Endothelial cell of umbilical vein (primary cell): ENCODE measurements at regions not wholly inside any gene's neighbourhood (a gene's known extent, or its start where the extent isn't known, plus 50 kb on each side); places are given as distances from the start of the nearest gene placed in this dataset.

ENCODE experiments used
- BruUV-seq: library from RNA; stranded (reverse); fragments of 400-500 nt; replicated peaks from 2 replicates; lab custom pipeline; 2021; lab: Mats Ljungman, UMichigan
- CTCF ChIA-PET: fragments of 300-600, 350-600 bp; sonication (Branson Sonifier 250); formaldehyde crosslinking; loops from one replicate; lab custom pipeline; 2021; ENCODE audit warnings: antibody characterized with exemption, inconsistent platforms; lab: Charles Lee
- POLR2A ChIA-PET: fragments of 300-600, 350-600 bp; sonication (Branson Sonifier 250); formaldehyde crosslinking; loops from one replicate; lab custom pipeline; 2021; ENCODE audit warnings: antibody characterized with exemption, inconsistent platforms; lab: Charles Lee
- DNase-seq: peaks from one replicate; pipeline ENCODE4 v3.0.0-alpha.2; 2011; ENCODE audit warnings: low read depth, low spot score
- FAIRE-seq: peaks from 2 replicates; lab custom pipeline; 2011; peaks lifted over from hg19 to GRCh38; lab: Jason Lieb, UNC
- H2AFZ ChIP-seq: 2 replicates; pipeline ENCODE4 v1.6.0; 2012; ENCODE audit warnings: low read depth, low read length, control low read depth, inconsistent platforms
- H3K27ac ChIP-seq: 2 replicates; pipeline ENCODE4 v1.5.1; 2011; ENCODE audit warnings: low read depth, mild to moderate bottlenecking, control low read depth, low read length, moderate library complexity; ENCODE audit not compliant: insufficient read depth
- H3K27me3 ChIP-seq, 2 experiments: 2 replicates each; pipeline versions ENCODE4 v1.6.0 to v1.6.1; 2011; ENCODE audit warnings: low read length in 2 of 2, mixed read lengths in 1 of 2; ENCODE audit not compliant: control insufficient read depth in 2 of 2, insufficient read depth in 2 of 2
- H3K36me3 ChIP-seq, 2 experiments: 2 replicates in 1 of 2; 3 replicates in 1 of 2; pipeline ENCODE4 v1.5.1; 2011; ENCODE audit warnings: low read length in 2 of 2, mild to moderate bottlenecking in 1 of 2, moderate library complexity in 1 of 2; ENCODE audit not compliant: control insufficient read depth in 2 of 2, insufficient read depth in 2 of 2; ENCODE audit errors: extremely low read depth in 1 of 2
- H3K4me1 ChIP-seq: 3 replicates; pipeline ENCODE4 v1.5.1; 2011; ENCODE audit warnings: mild to moderate bottlenecking, low read length; ENCODE audit not compliant: control insufficient read depth, insufficient read depth; ENCODE audit errors: extremely low read depth
- H3K4me2 ChIP-seq: 2 replicates; pipeline ENCODE4 v1.6.1; 2011; ENCODE audit warnings: low read length, control low read depth, mixed read lengths; ENCODE audit not compliant: insufficient read depth
- H3K4me3 ChIP-seq, 3 experiments: fragments of 200-600 bp in 1 of 3; sonication (generic), shearing (Covaris generic) in 1 of 3; replicated peaks in 1 of 3; 2 replicates each; pipeline ENCODE4 v1.5.1; 2011 to 2016; ENCODE audit warnings: control low read depth in 3 of 3, low read length in 3 of 3, mild to moderate bottlenecking in 2 of 3, inconsistent platforms in 1 of 3, low read depth in 1 of 3, moderate library complexity in 1 of 3; ENCODE audit not compliant: insufficient read depth in 1 of 3
- H3K79me2 ChIP-seq: 2 replicates; pipeline ENCODE4 v1.6.0; 2012; ENCODE audit warnings: low read length, inconsistent platforms; ENCODE audit not compliant: control insufficient read depth, insufficient read depth
- H3K9ac ChIP-seq: replicated peaks from 2 replicates; pipeline ENCODE3; 2011; ENCODE audit warnings: low read length, control low read depth; ENCODE audit not compliant: insufficient read depth; ENCODE audit errors: extremely low read depth
- H3K9me1 ChIP-seq: replicated peaks from 3 replicates; pipeline ENCODE4 v1.6.0; 2011; ENCODE audit warnings: mild to moderate bottlenecking, low read length; ENCODE audit not compliant: control insufficient read depth, insufficient read depth; ENCODE audit errors: extremely low read depth
- H3K9me3 ChIP-seq: replicated peaks from 2 replicates; pipeline ENCODE4 v1.5.1; 2012; ENCODE audit warnings: low read length, inconsistent platforms; ENCODE audit not compliant: control insufficient read depth, insufficient read depth
- H4K20me1 ChIP-seq: replicated peaks from 2 replicates; pipeline ENCODE3; 2011; ENCODE audit warnings: mild to moderate bottlenecking, low read length; ENCODE audit not compliant: control insufficient read depth, insufficient read depth; ENCODE audit errors: extremely low read depth
- EZH2 ChIP-seq: IDR thresholded peaks from 2 replicates; pipeline ENCODE4 v1.6.1; 2012; ENCODE audit warnings: borderline replicate concordance, low read depth, mild to moderate bottlenecking, moderate library complexity, low read length, inconsistent platforms; ENCODE audit not compliant: severe bottlenecking
- FOS ChIP-seq: IDR thresholded peaks from 2 replicates; pipeline ENCODE4 v1.6.1; 2011; ENCODE audit warnings: mild to moderate bottlenecking, low read length, moderate library complexity, borderline replicate concordance; ENCODE audit not compliant: insufficient read depth
- GATA2 ChIP-seq: IDR thresholded peaks from 2 replicates; pipeline ENCODE4 v1.7.0; 2011; ENCODE audit warnings: low read depth, mild to moderate bottlenecking, moderate library complexity, mixed read lengths, low read length; ENCODE audit not compliant: insufficient read length, insufficient read depth
- JUN ChIP-seq: IDR thresholded peaks from 2 replicates; pipeline ENCODE4 v1.6.1; 2011; ENCODE audit warnings: borderline replicate concordance, low read depth; ENCODE audit not compliant: insufficient read length, insufficient read depth
- MYC ChIP-seq: IDR thresholded peaks from one replicate; pipeline ENCODE4 v1.6.1; 2011; ENCODE audit warnings: mild to moderate bottlenecking, low read depth, low read length
- POLR2A ChIP-seq: IDR thresholded peaks from 2 replicates; pipeline ENCODE4 v1.6.1; 2012; ENCODE audit warnings: low read depth, mild to moderate bottlenecking, control low read depth, low read length
- POLR2AphosphoS5 ChIP-seq: IDR thresholded peaks from 2 replicates; pipeline ENCODE4 v1.6.1; 2012; ENCODE audit warnings: low read depth, mild to moderate bottlenecking, control low read depth, low read length, moderate library complexity; ENCODE audit not compliant: insufficient read depth
- dilution Hi-C: fragments of 300-500 bp; cut with MboI; formaldehyde crosslinking; loops from one replicate; pipeline ENCODE4 v1.15.0; 2019; ENCODE audit warnings: low sequenced_read_pairs; ENCODE audit not compliant: extremely low pct_ligation_motif_present
- intact Hi-C: fragments of 100-400 bp; cut with micrococcal nuclease; formaldehyde crosslinking; loops from one replicate; pipeline ENCODE4 v1.10.0; 2022
- TF ChIP-seq, protein P1 (sequence below), 2 donors: IDR thresholded peaks; 1 replicate in 1 of 2; 2 replicates in 1 of 2; pipeline ENCODE4 v1.5.1; 2011; ENCODE audit warnings: low read length in 2 of 2, mild to moderate bottlenecking in 2 of 2, moderate library complexity in 2 of 2, control low read depth in 1 of 2, inconsistent platforms in 1 of 2, low read depth in 1 of 2; ENCODE audit not compliant: insufficient read depth in 1 of 2; ENCODE audit errors: extremely low read depth in 1 of 2
- TF ChIP-seq, protein P2 (sequence below): IDR thresholded peaks from 2 replicates; pipeline ENCODE4 v1.6.1; 2011; ENCODE audit not compliant: insufficient read depth, insufficient read length

- H3K9me3 ChIP-seq, result no peaks in the 10 kb centered on the region
- ChIA-PET POLR2A (no interaction called here), CTCF (interaction anchor here (1.4 kb wide), 1 partner anchor 324 kb away, joined by 4 read pairs; no protein-coding TSS in a partner anchor)
- no peak overlapping the region for H2AFZ ChIP-seq
- TF ChIP-seq JUN, result no peak
- no peak for TF ChIP-seq POLR2A
- TF ChIP-seq MYC, result no peak
- no peak for TF ChIP-seq FOS
- TF ChIP-seq, protein P1, sequence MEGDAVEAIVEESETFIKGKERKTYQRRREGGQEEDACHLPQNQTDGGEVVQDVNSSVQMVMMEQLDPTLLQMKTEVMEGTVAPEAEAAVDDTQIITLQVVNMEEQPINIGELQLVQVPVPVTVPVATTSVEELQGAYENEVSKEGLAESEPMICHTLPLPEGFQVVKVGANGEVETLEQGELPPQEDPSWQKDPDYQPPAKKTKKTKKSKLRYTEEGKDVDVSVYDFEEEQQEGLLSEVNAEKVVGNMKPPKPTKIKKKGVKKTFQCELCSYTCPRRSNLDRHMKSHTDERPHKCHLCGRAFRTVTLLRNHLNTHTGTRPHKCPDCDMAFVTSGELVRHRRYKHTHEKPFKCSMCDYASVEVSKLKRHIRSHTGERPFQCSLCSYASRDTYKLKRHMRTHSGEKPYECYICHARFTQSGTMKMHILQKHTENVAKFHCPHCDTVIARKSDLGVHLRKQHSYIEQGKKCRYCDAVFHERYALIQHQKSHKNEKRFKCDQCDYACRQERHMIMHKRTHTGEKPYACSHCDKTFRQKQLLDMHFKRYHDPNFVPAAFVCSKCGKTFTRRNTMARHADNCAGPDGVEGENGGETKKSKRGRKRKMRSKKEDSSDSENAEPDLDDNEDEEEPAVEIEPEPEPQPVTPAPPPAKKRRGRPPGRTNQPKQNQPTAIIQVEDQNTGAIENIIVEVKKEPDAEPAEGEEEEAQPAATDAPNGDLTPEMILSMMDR (IDR thresholded peaks at IDR 0.05; ENCODE audit: extremely low read depth in 1 of 2, insufficient read depth in 1 of 2, low read depth in 1 of 2, low read length in 2 of 2), result no peak
- no peak for TF ChIP-seq POLR2AphosphoS5
- TF ChIP-seq GATA2, result no peak
- TF ChIP-seq, protein P2, sequence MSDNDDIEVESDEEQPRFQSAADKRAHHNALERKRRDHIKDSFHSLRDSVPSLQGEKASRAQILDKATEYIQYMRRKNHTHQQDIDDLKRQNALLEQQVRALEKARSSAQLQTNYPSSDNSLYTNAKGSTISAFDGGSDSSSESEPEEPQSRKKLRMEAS, result no peak
- no peak for TF ChIP-seq EZH2
- H3K9ac ChIP-seq, result no peak overlapping the region
- DNase-seq, result no peak
- H3K4me1 ChIP-seq, result no peaks in the 10 kb centered on the region
- H3K27ac ChIP-seq, result no peak overlapping the region
- no peaks in the 10 kb centered on the region for H3K27me3 ChIP-seq
- H4K20me1 ChIP-seq, result no peaks in the 10 kb centered on the region
- H3K79me2 ChIP-seq, result no peaks in the 10 kb centered on the region
- FAIRE-seq, result no peak
- dilution Hi-C loops, result no loop called here
- H3K9me1 ChIP-seq, result no peaks in the 10 kb centered on the region
- no peak overlapping the region for H3K4me3 ChIP-seq
- H3K4me2 ChIP-seq, result no peak overlapping the region
- no TSS peak for BruUV-seq
- H3K36me3 ChIP-seq, result no peaks in the 10 kb centered on the region
- intact Hi-C loops, result no loop called here
Observed at GRCh38 chr6:55968926-55969325, 93.5 kb upstream of the BMP5 start.
